Left lung (tissue), 4 donors: ENCODE measurements at regions not wholly inside any gene's neighbourhood (a gene's known extent, or its start where the extent isn't known, plus 50 kb on each side); places are given as distances from the start of the nearest gene placed in this dataset.

Experiments used
- ATAC-seq: fragments of 200-7000 bp; cut with Tn5 transposase; one replicate; pipeline ENCODE4 v1.9.1; 2020; ENCODE audit warnings: moderate library complexity
- DNase-seq, 4 donors: peaks; one replicate each; pipeline ENCODE4 v3.0.0-alpha.2; 2013 to 2020
- H3K27ac ChIP-seq, 2 donors: fragments of 200-600 bp; sonication (generic) in 1 of 2; one replicate each; pipeline versions ENCODE4 v1.5.0 to v1.8.0; 2020 to 2021
- H3K27me3 ChIP-seq, 2 donors: fragments of 200-600 bp; sonication (generic) in 1 of 2; one replicate each; pipeline versions ENCODE4 v1.5.0 to v1.8.0; 2020 to 2021
- H3K36me3 ChIP-seq, 2 donors: fragments of 200-600 bp; sonication (generic) in 1 of 2; one replicate each; pipeline versions ENCODE4 v1.5.0 to v1.8.0; 2020 to 2021
- H3K4me1 ChIP-seq, 2 donors: fragments of 200-600 bp; one replicate each; pipeline ENCODE4 v1.8.0; 2021
- H3K4me3 ChIP-seq, 2 donors: fragments of 200-600 bp; sonication (generic) in 1 of 2; one replicate each; pipeline versions ENCODE4 v1.5.0 to v1.8.0; 2020 to 2021; ENCODE audit warnings: mild to moderate bottlenecking in 1 of 2
- H3K9me3 ChIP-seq, 2 donors: fragments of 200-600 bp; sonication (generic) in 1 of 2; one replicate each; pipeline versions ENCODE4 v1.5.0 to v1.8.0; 2020 to 2021
- intact Hi-C, 2 donors: fragments of 100-400 bp; cut with DNase I; formaldehyde crosslinking; loops; one replicate each; pipeline versions ENCODE4 v1.11.2 to v1.14.2; 2022
- TF ChIP-seq, protein P1 (sequence below), 2 donors: fragments of 200-600 bp; sonication (generic) in 1 of 2; IDR thresholded peaks; one replicate each; pipeline versions ENCODE4 v1.5.0 to v1.8.0; 2021; ENCODE audit warnings: antibody characterized with exemption in 2 of 2
- donor health status: DM: no; HTN: yes; CAD: no.
- donor health status: DM: no; HTN: no; CAD: no.

DNA sequence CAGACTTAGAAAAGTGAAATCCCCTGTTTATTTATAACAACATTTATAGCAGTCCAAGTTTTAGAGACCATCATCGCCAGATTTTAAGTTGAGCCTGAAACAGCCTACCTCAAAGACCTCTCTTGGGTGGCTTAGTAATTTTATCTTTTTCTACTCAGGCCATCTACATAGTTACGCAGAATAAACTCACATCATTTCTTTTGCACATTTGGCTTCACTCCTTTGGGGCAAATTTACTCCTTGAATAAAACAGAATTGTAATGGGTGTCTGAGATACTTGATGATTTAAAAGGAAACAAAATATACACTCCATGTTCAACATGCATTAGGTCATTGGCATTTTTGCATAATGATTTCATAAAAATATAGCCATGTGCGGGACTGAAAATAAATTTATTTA is 104.7 kb upstream of the TSPAN8 start:
- ATAC-seq (no peak), DNase-seq (no peak)
- Histone ChIP-seq H3K36me3 (no peaks in the 10 kb centered on the region), H3K9me3 (peaks cover 0 to 5% of the 10 kb centered on the region in 2 donors), H3K27me3 (no peaks in the 10 kb centered on the region), H3K4me3 (no peak overlapping the region), H3K27ac (no peak overlapping the region), H3K4me1 (no peaks in the 10 kb centered on the region)
- intact Hi-C loops = no loop called here
- TF ChIP-seq, protein P1, sequence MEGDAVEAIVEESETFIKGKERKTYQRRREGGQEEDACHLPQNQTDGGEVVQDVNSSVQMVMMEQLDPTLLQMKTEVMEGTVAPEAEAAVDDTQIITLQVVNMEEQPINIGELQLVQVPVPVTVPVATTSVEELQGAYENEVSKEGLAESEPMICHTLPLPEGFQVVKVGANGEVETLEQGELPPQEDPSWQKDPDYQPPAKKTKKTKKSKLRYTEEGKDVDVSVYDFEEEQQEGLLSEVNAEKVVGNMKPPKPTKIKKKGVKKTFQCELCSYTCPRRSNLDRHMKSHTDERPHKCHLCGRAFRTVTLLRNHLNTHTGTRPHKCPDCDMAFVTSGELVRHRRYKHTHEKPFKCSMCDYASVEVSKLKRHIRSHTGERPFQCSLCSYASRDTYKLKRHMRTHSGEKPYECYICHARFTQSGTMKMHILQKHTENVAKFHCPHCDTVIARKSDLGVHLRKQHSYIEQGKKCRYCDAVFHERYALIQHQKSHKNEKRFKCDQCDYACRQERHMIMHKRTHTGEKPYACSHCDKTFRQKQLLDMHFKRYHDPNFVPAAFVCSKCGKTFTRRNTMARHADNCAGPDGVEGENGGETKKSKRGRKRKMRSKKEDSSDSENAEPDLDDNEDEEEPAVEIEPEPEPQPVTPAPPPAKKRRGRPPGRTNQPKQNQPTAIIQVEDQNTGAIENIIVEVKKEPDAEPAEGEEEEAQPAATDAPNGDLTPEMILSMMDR (IDR thresholded peaks at IDR 0.05) = no peak

DNA sequence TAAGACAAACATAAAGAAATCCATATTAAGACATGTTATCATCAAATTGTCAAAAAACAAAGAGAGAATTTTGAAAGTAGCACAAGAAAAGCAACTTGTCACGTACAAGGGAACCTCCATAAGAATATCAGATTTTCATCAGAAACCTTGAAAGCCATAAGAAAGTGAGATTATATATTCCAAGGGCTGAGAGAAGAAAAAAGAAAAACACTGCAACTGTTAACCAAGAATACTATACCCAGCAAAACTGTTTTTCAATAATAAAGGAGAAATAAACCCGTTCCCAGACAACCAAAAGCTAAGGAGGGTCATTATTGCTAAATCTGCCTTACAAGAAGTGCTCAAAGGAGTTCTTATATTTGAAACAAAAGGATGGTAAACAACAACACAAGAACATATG is 94.7 kb upstream of the TSPAN8 start:
- no peaks in the 10 kb centered on the region for H3K4me1 ChIP-seq
- ATAC-seq (no peak), DNase-seq (no peak)
- no peaks in the 10 kb centered on the region for H3K27me3 ChIP-seq
- no peak overlapping the region for H3K27ac ChIP-seq
- peaks cover 0 to 40% of the 10 kb centered on the region in 2 donors for H3K9me3 ChIP-seq
- no peaks in the 10 kb centered on the region for H3K36me3 ChIP-seq
- TF ChIP-seq, protein P1 (IDR thresholded peaks at IDR 0.05) = no peak
- intact Hi-C loops = no loop called here
- no peak overlapping the region for H3K4me3 ChIP-seq

DNA sequence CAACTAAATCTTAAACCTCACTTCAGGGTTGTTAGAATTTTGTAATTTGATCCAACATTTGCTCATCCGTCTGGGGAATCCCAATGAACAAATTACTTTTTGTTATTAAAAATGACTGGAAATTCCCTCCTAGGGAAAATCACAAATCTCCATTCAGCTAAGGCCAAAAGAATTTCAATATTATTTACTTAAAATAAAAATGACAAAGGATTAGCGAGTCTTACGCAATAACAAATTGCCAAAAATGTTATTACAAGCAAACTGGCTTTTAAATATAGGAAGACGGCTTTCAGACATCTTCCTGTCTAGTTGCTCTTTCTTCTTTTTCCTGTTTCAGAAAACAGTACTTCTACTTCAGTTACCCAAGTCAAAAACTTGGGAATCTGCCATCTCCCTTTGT is 92.4 kb upstream of the TSPAN8 start:
- intact Hi-C loops = no loop called here
- DNase-seq (no peak), ATAC-seq (no peak)
- Histone ChIP-seq H3K27ac (no peak overlapping the region), H3K36me3 (no peaks in the 10 kb centered on the region), H3K4me1 (no peaks in the 10 kb centered on the region), H3K27me3 (no peaks in the 10 kb centered on the region), H3K4me3 (no peak overlapping the region), H3K9me3 (peaks cover 0 to 39% of the 10 kb centered on the region in 2 donors)
- TF ChIP-seq, protein P1 (IDR thresholded peaks at IDR 0.05) = no peak

DNA sequence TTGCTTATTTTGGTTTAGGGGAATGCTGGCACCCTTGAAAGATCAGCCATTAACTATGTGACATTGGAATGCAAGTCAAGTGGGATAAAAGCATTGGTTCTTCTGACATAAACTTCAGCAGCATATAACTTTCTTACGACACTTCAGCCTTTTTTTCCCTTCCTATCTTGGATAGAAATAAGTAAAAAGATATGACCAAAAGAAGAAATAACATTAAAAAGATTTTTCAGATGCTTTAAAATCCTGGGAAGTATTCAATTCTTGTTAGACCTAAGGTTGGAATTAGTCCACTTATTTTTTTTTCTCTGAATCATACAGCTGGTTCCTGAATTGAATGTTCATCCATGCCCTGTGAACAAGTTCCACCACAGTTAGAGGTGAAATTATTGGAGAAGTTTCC is 85.6 kb upstream of the TSPAN8 start:
- H3K27me3 ChIP-seq = no peaks in the 10 kb centered on the region
- peaks cover 0 to 3% of the 10 kb centered on the region in 2 donors for H3K4me1 ChIP-seq
- TF ChIP-seq, protein P1 (IDR thresholded peaks at IDR 0.05) = no peak
- no peak overlapping the region for H3K4me3 ChIP-seq
- intact Hi-C loops = no loop called here
- H3K9me3 ChIP-seq = peaks cover 0 to 8% of the 10 kb centered on the region in 2 donors
- no peak for DNase-seq
- ATAC-seq = no peak
- H3K27ac ChIP-seq = no peak overlapping the region
- H3K36me3 ChIP-seq = no peaks in the 10 kb centered on the region

DNA sequence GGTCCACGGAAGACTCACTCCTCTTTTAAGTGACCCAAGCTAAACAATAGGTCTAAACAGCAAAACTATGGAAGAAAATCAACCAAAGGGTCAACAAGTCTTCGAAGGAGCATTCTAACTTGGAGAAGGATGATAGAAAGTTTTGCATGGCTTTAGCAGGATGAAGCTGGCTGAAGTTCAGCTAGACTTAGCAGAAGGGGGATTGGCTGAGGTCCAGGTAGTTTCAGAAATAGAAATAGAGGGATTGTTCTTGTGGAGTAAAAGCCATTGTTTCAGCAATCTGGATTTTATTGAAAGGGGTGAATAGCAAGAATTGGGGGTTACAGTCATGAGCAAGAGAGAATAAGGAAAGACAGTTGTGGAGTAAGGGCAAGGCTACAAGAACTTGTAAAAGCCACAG is 84.7 kb upstream of the TSPAN8 start:
- DNase-seq = peak in 1 of 4 donors; percentile 74
- intact Hi-C loops = no loop called here
- H3K27ac ChIP-seq = peak overlapping the region in 1 of 2 donors; percentile 16

More for the DNA sequence above, 84.7 kb upstream of the TSPAN8 start:
- ATAC-seq = no peak
- Histone ChIP-seq H3K27me3 (no peaks in the 10 kb centered on the region), H3K36me3 (no peaks in the 10 kb centered on the region), H3K9me3 (peaks cover 0 to 3% of the 10 kb centered on the region in 2 donors), H3K4me1 (peaks cover 0 to 3% of the 10 kb centered on the region in 2 donors), H3K4me3 (no peak overlapping the region)
- TF ChIP-seq, protein P1 (IDR thresholded peaks at IDR 0.05) = no peak
